Hematopoietic multipotent progenitor cell treated with erythropoietin and hydrocortisone succinate and interleukin-3 and kit ligand, for 4 days (in vitro differentiated cells): ENCODE measurements at regions not wholly inside any gene's neighbourhood (a gene's known extent, or its start where the extent isn't known, plus 50 kb on each side); places are given as distances from the start of the nearest gene placed in this dataset.
"Not testable (repeated sequence)": the region's sequence is repeated elsewhere in the genome, so short reads cannot be mapped to it uniquely, and the experiment has no call there.

Source experiments
- DNase-seq: peaks from one replicate; pipeline ENCODE4 v3.0.0-alpha.2; 2015

GRCh38 chr6:4653141-4653540, 123.1 kb upstream of the CDYL start:
- DNase-seq: peak; percentile 24

DNA sequence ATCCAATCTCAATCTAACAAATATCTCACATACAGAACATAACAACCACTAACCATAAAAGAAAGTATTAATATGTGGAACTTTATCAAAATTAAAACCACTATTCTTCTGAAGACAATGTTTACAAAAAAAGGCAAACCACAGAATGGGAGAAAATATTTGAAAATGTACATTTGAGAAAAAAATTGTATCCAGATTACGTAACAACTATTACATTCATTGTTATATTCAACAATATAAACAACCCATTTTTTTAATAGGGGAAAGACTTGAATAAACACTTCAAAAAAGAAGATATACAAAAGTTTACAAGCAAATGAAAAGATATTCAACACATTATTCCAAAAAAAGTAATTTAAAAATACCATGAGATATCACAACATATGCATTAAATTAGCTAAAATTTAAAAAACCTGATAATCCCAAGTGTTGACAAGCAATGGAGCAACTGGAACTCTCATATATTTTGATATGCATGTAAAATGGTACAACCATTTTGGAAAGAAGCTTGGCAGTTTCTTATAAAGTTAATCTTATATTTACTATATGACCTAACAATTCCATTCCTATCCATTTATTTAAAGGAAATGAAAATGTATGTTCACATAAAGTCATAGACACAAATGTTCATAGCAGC, 124.3 kb upstream of the CDYL start:
- DNase-seq: no peak

DNA sequence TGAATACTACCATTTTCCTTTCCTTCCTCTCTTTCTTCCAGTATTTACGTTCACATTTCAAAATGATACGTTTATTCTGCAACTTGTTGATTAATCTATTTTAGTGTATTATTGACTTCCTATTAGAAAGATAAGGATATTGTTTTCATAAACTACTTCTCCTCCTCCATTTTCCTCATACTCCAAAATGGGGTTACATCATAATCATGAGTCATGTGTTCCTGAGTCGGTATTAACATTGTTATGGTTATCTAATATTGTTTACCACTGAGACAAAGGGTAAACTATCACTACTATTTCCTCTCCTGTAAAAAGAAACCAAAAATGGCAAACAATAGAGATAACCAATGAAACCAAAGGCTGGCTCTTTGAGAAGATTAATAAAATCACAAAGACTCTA, 126.5 kb upstream of the CDYL start:
- no peak for DNase-seq

DNA sequence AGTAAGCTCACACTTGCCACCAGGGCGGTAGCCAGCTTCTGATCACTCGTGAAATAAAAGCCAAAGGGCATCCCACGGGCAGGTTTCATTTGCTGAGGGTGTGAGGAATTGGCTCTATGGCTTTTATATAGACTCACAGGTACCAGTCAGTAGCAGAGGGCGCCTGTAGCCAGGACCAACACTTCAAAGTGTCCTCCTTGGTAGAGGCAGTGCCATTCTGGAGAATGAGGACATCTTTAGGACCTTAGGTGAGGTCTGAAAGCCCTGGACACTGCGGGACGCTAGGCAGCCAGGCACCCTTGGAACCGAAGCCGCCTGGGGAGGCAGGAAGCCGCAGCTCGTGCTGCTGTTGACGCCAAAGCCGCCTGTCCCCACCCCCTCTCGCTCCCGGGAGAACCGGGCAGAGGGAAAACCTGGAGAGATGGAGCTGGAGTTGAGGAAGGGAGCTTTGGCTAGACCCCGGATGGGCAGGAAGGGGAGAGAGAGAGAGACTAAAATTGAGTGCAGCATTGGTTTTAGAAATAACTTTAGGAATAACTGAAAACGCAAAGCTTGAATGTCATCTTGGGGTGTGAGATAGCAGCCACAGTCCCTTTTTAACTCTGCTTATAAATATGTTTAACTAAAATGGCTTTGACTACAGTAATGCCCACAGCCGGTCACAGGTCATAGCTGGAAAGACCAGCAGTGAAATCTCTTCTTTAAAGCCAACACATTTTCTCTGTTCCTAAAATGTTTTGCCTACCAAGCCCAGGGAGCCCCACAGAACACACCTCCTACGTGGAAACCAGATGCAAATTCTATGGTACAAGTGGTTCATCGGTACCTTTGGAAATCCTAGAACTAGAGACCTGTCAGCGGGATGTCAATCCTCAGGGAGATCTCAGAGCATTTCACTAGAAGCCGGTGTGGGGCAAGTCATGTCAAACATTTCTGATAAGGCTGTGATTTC, 128.5 kb upstream of the CDYL start:
- DNase-seq: peak; percentile 62

DNA sequence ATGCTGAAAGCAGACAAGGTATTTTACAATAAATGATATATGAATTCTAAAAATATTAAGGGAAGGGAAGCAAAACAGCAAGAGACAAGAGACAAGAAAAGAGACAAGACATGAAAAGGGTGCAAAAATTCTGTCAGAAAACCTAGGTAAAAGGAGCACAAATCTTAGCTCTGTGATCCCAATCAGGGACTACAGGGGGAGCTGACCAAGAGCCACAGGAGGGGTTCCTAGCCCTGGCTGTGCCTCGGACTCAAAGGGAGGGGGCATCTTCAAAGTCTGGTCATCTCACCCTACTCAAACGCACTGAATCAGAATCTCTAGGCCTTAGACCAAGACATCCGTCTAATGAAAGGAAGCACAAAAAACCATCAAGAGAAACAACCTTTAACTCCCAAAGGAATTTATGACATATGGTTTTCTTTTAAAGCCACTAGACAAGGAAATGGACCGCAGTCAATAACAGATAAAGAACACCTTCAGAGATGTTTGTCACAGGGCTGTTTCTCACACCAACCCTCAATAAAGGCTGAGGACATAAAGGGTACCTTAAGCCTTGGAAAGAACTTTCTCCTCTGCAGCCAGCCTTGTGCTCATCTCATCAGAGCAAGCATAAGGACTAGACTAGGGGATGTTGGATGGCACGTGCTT, 130.4 kb upstream of the CDYL start:
- DNase-seq: no peak

GRCh38 chr6:4644996-4645395, 131.2 kb upstream of the CDYL start:
- no peak for DNase-seq

- DNase-seq: no peak
These were observed 134.7 kb upstream of the CDYL start for GRCh38 chr6:4641461-4641860.

DNA sequence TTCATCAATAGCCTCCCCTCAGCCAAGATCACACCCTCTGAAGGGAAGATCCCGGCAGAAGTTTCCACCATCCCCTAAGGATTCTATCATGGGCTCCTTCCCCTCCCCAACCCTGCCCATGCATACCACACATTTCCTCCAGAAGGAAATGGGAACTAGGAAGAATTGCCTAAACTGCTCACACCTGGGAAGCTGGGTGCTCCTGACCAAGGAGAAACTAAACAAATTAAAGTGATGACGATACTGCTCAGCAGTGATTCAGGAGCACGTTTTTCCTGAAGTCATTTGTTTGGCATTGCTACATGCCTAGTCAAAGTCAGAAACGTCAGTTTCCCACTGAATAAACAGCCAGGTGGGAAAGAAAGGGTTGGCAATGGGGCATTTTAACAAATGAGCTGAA, 136.1 kb upstream of the CDYL start:
- no peak for DNase-seq

DNA sequence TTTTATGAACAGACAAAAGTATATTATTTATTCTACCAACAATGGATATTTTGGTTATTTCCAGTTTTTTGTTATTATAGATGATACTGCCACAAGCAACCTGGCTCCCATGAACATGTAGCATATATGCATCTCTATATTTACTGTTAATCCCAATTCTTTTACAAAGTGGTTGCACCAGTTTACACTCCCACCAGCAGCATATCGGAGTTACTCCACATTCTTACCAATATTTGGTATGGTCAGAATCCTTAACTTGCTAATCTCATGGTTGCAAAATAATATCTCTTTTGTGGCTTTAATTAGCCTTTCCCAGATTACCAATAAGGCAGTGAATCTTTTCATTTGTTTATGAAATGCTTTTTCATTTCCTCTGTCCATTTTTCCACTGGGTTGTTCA, 137.6 kb upstream of the CDYL start:
- no peak for DNase-seq

GRCh38 chr6:4637691-4638433, 138.3 kb upstream of the CDYL start:
- DNase-seq: no peak

DNA sequence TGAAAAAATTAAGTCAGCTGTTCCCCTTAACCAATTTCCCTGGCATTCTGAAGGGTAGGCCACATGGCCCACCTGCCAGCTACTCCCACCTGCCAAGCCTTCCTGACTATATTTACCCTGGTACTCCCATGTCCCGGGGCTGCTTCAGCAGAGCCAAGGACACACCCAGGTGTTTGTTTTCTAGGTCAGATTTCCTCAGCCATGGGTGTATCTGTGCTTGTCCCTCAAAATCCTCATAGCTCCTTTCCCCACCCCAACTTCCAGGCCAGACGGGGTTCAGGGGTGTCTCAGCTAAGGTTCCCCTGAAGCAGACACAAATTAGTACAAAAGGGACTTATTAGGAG, 139.4 kb upstream of the CDYL start:
- DNase-seq: no peak

- DNase-seq: no peak
These were observed 139.9 kb upstream of the CDYL start for GRCh38 chr6:4636191-4636880.

GRCh38 chr6:4635666-4636065, 140.5 kb upstream of the CDYL start:
- DNase-seq: no peak

DNA sequence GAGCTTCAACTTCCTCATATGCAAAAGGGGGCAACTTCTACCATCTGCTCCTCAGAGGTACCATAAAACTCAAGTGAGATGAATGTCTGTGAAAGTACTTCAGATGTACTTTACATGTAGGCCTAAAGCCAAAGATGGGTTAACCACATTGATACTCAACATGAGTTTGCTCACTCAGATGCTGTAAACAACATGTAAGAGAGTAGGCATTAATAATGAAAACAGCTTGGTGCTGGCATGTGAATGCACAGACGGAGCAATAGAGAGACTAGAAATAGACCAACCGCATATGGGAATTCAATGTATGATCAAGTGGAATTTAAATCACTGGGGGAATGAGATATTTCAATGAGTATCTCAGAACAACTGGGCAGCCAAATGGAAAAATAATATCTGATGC, 143.8 kb upstream of the CDYL start:
- DNase-seq: no peak

GRCh38 chr6:4629789-4630188, 146.4 kb upstream of the CDYL start:
- not testable (repeated sequence) for DNase-seq

DNA sequence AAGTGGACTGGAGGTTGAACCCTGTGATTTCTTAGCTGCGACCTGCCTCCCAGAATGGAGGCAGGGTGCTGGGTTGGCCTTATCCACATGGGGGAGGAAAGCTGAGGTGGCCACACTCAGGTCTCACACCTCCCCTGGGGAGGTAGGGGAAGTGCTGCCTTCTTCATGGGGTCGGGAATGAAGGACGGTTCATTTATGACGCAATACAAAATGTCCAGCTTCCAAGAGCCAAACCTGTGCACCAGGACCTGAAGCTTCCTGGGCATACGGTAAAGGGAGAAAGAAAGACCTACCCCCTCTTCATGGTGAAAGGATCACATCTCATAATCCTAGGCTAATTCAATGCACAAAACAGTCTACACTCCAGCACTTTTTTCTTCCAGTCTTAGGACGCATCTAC, 150.6 kb upstream of the CDYL start:
- DNase-seq: no peak

DNA sequence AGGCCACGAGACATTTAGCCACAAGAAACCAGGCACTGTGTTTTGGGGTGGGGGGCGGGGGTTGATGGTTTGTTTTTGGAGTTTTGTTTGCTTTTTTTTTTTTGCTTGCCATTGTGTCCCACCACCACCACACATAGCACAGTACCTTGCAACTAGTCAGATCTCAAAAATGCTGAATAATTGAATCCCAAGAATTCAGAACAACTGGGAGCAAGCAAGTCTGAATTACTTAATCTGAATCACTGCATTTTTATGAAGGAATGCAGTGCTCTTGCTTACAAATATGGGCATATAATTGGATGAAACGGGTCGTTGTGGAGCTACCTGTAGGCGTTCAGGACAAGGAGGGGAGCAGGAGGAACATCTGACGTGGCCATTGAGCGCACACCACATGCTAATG, 151.5 kb upstream of the CDYL start:
- no peak for DNase-seq

DNA sequence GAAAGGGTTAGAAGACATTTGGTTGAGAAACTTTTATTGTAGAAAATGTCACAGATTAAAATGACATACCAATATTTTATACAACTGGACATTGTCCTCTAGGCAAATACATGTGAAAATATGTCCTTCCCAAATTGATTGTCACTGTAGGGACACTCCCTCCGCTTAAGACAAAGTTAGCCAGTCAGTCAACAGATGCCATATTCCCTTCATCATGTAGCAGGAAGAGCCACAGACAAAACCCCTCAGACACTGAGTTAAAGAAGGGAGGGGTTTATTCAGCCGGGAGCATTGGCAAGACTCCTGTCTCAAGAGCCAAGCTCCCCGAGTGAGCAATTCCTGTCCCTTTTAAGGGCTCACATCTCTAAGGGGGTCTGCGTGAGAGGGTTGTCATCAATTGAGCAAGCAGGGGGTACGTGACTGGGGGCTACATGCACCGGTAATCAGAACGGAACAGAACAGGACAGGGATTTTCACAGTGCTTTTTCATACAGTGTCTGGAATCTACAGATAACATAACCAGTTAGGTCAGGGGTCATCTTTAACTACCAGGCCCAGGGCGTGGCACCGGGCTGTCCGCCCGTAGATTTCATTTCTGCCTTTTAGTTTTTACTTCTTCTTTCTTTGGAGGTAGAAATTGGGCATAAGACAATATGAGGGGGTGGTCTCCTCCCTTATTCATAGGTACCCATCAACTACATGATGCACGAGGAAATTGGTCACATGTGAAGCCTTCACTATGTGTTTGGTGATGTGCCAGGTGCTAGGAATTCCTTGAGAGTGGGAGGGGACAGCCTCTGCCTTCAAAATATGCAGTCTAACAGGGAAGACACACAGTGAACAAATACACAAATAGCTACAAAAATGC, 155.7 kb upstream of the CDYL start:
- DNase-seq: peak; percentile 64

DNA sequence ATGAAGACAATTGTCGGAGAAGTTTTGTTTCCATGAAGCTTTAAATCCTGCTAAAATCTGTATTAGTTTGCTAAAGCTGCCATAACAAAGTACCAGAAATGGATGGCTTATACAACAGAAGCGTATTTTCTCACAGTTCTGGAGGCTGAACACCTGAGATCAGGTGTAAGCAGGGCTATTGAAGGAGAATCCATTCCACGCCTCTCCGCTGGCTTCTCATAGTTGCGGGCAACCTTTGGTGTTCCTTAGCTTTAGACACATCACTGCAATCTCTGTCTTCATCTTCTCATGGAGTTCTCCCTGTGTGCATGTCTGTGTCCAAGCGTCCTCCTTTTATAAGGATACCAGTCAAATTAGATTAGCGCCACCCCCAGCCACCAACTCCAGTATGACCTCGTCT, 159.9 kb upstream of the CDYL start:
- no peak for DNase-seq

DNA sequence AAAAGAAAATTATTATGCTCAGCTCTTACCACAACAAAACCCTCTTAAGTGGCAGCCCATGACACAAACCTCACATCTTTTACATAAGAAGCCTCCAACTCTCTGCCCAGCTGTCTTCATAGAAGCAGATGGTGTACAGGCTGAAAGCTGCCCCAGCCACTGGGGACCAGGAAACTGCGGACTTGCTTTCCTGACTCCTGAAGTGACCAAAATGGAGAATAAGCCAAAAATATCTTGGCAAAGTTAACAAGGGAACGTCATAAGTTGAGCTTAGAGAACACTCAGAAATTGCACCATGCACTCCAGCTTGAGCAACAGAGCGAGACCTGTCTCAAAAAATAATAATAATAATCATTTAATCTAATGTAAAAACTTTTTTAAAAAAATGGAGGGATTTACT, 160.3 kb upstream of the CDYL start:
- no peak for DNase-seq

DNA sequence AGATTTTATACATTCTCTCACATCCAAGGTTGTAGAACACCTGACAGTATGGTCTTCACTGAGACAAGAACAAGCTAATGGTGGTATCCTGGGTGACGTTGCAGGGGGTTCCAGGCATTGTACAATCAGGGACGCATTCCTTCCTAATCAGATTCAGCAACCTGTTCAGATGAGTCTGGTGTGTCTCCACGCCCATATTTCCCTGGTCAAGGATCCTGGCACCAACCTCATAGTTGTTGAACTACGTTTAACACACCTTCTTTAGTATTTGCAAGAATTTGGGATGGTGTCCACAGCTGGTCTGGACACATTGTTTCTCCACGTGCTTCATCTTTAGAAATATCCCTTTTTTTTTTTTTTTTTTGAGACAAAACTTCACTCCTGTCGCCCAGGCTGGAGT, 161.0 kb upstream of the CDYL start:
- DNase-seq: no peak

DNA sequence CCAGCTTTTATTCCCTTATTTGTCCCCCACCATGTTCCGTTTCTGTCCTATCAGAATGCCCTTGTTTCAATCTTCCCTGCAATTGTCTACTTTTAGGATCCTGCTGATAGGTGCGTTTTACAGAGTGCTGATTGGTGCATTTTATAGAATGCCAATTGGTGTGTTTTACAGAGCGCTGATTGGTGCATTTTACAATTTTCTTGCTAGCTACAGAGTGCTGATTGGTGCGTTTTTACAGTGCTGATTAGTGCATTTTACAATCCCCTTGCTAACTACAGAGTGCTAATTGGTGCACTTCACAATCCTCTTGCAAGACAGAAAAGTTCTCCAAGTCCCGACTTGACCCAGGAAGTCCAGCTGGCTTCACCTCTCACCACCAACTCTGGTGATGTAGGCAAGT, 161.6 kb upstream of the CDYL start:
- no peak for DNase-seq
